NCI-H2171 treated with DMSO at 0.1 percent for 48 hours (cell line): ENCODE measurements at regions not wholly inside any gene's neighbourhood (a gene's known extent, or its start where the extent isn't known, plus 50 kb on each side); places are given as distances from the start of the nearest gene placed in this dataset.
"Not testable (repeated sequence)": the region's sequence is repeated elsewhere in the genome, so short reads cannot be mapped to it uniquely, and the experiment has no call there.

ENCODE experiments used
- DNase-seq: peaks from one replicate; lab custom pipeline; 2025; lab: John Stamatoyannopoulos, UW

GRCh38 chr10:35263827-35264226 is 72.5 kb upstream of the CCNY start:
- DNase-seq, result not testable (repeated sequence)

DNA sequence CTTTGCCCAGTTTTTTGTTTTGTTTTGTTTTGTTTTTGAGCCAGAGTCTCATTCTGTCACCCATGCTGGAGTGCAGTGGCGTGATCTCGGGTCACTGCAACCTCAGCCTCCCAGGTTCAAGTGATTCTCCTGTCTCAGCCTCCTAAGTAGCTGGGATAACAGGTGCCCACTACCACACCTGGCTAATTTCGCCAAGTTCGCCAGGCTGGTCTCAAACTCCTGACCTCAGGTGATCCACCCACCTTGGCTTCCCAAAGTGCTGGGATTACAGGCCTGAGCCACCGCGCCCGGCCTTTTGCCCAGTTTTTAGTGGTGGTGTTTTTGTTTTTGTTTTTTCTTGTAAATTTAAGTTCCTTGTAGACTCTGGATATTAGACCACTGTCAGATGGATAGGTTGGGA is 71.7 kb upstream of the CCNY start:
- not testable (repeated sequence) for DNase-seq

- no peak for DNase-seq
Observed at GRCh38 chr10:35265435-35265834, 70.9 kb upstream of the CCNY start.

DNA sequence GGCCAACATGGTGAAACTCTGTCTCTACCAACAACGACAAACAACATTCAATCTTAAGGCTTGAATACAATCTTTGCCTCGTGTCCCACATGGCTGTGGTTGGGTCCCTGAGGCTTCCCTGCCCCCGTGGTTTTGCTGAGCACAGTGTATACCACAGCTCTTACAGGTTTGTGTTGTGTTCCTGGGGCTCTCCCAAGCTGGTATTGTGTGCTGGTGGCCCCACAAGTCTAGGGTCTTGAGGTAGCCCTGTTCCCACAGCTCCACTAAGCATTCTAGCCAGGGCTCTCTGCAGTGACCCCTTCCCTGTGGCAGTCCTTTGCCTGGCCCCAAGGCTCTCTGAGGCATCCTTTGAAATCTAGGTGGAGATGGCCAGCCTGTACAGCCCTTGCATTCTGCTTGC is 68.0 kb upstream of the CCNY start:
- DNase-seq, result no peak

- DNase-seq, result no peak
Observed at GRCh38 chr10:35268791-35269257, 67.5 kb upstream of the CCNY start.

DNA sequence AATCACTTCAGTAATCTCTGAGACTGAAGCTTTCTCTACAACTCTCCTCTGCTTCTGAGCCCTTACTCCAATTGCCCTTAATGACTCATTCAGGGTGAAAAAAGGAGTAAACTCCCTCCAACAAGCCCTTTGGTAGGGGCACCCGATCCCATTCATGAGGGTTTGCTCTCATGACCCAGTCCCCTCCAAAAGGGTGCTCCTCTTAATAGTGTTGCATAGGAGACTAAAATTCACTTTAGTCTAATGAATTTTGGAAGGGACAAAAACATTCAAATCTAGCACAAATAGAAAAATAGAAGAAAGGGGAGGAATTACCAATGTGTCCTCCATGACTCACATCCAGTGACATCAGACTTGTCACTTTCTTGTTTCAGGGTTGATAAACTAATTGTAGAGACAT is 66.2 kb upstream of the CCNY start:
- DNase-seq, result no peak

GRCh38 chr10:35271086-35271858 is 65.0 kb upstream of the CCNY start:
- peak; percentile 90 for DNase-seq

DNA sequence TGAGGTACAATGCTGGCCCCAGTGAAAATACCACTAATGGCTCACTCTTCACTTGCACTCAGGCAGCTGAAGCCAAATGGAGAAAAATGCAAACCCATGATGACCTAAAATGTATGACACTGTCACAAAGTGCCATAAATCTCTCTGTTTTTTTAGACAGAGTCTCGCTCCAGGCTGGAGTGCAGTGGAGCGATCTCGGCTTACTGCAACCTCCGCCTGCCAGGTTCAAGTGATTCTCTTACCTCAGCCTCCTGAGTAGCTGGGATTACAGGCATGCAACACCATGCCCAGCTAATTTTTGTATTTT is 64.5 kb upstream of the CCNY start:
- DNase-seq, result not testable (repeated sequence)

- DNase-seq, result not testable (repeated sequence)
Observed at GRCh38 chr10:35272401-35272800, 63.9 kb upstream of the CCNY start.

- DNase-seq, result not testable (repeated sequence)
Observed at GRCh38 chr10:35273994-35274393, 62.3 kb upstream of the CCNY start.

DNA sequence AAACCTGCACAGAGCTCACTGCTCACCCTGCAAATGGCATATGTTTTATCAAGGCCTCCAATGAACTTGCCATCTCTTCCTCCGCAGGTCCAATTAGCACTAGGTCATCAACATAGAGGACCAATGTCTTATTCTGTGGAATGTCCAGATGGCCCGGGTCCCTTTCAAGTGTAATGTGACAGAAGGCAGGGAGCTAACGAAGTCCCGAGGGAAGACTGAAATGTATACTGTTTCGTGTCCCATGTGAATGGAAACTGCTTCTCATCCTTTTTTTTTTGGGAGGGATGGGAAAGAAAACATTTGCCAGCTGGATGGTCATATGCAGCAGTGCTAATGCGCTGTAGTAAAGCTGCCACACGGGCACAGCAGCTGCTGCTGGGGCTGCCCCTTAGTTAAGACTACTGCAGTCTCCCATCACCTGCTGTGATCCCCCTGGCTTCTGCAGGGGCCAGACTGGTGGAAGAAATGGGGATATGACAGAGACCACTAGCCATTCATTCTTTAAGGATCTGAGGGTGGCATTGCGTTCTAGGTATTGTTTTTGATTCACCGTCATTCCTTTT is 61.7 kb upstream of the CCNY start:
- peak; percentile 98 for DNase-seq

DNA sequence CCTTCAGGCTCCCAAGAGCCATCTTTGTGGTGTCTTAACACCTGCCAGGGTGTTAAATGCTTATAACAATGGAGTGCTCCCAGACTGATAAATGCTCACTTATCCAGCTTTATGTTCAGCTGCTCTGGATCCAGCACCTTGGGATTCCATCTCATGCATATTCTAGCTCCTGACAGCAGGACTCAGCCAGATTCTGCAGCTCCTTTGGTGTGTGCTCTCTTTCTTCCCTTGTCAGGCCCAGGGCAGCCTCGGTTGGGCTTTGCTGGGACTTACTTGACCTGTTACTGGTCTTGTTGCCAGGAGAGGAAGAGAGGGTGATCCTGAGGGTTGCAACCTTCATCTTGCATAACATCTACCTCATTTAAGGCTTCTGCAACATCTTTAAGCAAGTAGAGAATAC is 59.4 kb upstream of the CCNY start:
- no peak for DNase-seq

DNA sequence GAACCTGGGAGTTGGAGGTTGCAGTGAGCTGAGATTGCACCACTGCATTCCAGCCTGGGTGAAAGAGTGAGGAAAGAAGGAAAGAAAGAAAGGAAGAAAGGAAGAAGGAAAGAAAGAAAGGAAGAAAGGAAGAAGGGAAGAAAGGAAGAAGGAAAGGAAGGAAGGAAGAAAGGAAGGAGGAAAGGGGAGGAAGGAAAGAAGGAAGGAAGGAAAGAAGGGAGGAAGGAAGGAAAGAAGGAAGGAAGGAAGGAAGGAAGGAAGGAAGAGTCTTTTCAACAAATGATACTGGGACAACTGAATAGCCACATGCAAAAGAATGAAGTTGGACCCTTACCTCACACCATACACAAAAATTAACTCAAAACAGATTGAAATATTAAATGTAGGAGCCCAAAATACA is 56.1 kb upstream of the CCNY start:
- DNase-seq, result not testable (repeated sequence)
